ENCODE measurements at regions not wholly inside any gene's neighbourhood (a gene's known extent, or its start where the extent isn't known, plus 50 kb on each side); places are given as distances from the start of the nearest gene placed in this dataset.

- no peak overlapping the region for H4K8ac ChIP-seq (ENCODE audit: low read length)
- H3K23ac ChIP-seq (ENCODE audit: low read length in 2 of 2) = no peak overlapping the region
- no peak overlapping the region for H2BK120ac ChIP-seq (ENCODE audit: low read depth, low read length)
- peak overlapping the region; percentile 20 for H4K91ac ChIP-seq (ENCODE audit: low read length)
- H3K36me3 ChIP-seq (ENCODE audit: control insufficient read depth in 1 of 2, insufficient read depth in 2 of 2, low read depth in 1 of 2, low read length in 2 of 2) = no peaks in the 10 kb centered on the region
- WGBS = 59% methylated on average over 30 of the region's 30 CpGs
- no peak overlapping the region for H3K4me3 ChIP-seq (ENCODE audit: insufficient read depth in 1 of 2, low read depth in 1 of 2, low read length in 2 of 2)
- no peaks in the 10 kb centered on the region for H3K79me1 ChIP-seq (replicated peaks; ENCODE audit: low read length, poor library complexity, severe bottlenecking)
- H2AK5ac ChIP-seq (ENCODE audit: low read length, severe bottlenecking) = no peak overlapping the region
- H3K9me3 ChIP-seq (ENCODE audit: control insufficient read depth, low read length) = no peaks in the 10 kb centered on the region
- no peak overlapping the region for H3K9ac ChIP-seq (ENCODE audit: low read length)
- no peak overlapping the region for H2BK12ac ChIP-seq (ENCODE audit: low read length in 2 of 2)
- no peak overlapping the region for H2BK5ac ChIP-seq (ENCODE audit: low read depth, low read length, poor library complexity, severe bottlenecking)
- no peak overlapping the region for H2AFZ ChIP-seq (ENCODE audit: low read depth, low read length)
- H3K4me1 ChIP-seq (ENCODE audit: control insufficient read depth, insufficient read depth, low read depth, low read length) = peaks cover 2% of the 10 kb centered on the region
- no peak overlapping the region for H3K4me2 ChIP-seq (ENCODE audit: low read length, poor library complexity, severe bottlenecking)
- peak; percentile 18 for DNase-seq
- no peak overlapping the region for H2BK15ac ChIP-seq (ENCODE audit: low read depth, poor library complexity, severe bottlenecking)
- no peak overlapping the region for H3K14ac ChIP-seq (ENCODE audit: low read length in 2 of 2)
- no peak overlapping the region for H3K27ac ChIP-seq (ENCODE audit: low read length, poor library complexity, severe bottlenecking)
- peaks cover 10 to 62% of the 10 kb centered on the region in 2 experiments for H3K27me3 ChIP-seq (ENCODE audit: control insufficient read depth in 1 of 2, insufficient read depth in 1 of 2, low read length in 2 of 2)
- no peak overlapping the region for H3K4ac ChIP-seq (ENCODE audit: low read depth in 1 of 2, low read length in 2 of 2)
- H3K18ac ChIP-seq (ENCODE audit: low read depth in 1 of 2, low read length in 2 of 2) = no peak overlapping the region
These were observed 56.1 kb upstream of the ACSF3 start for GRCh38 chr16:89037261-89038152.

DNA sequence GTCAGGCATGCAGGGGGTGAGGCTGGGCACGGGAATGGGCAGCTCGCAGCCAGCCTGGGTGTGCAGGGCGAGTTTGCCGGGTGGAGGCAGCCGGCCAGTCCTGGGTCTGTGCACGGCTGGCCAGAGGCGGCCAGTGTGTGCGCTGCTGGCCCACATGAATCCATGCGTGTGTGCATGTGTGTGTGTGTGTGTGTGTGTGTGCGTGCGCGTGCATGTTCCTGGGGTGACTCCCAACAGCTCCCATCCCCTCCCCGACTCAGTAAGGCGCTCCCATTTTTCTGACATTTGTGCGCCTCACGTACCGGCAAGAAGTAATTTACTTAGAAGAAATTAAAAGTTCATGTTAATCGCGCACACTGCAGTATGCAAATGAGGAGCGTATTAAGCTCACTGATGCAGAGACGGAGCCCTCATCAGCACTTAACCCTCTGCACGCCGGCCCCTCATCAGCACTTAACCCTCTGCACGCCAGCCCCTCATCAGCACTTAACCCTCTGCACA is 55.4 kb upstream of the ACSF3 start:
- no peak overlapping the region for H3K18ac ChIP-seq (ENCODE audit: low read depth in 1 of 2, low read length in 2 of 2)
- H2BK5ac ChIP-seq (ENCODE audit: low read depth, low read length, poor library complexity, severe bottlenecking) = no peak overlapping the region
- H3K4me1 ChIP-seq (ENCODE audit: control insufficient read depth, insufficient read depth, low read depth, low read length) = peaks cover 2% of the 10 kb centered on the region
- no peak overlapping the region for H2AK5ac ChIP-seq (ENCODE audit: low read length, severe bottlenecking)
- H2BK120ac ChIP-seq (ENCODE audit: low read depth, low read length) = no peak overlapping the region
- H3K14ac ChIP-seq (ENCODE audit: low read length in 2 of 2) = no peak overlapping the region
- no peaks in the 10 kb centered on the region for H3K36me3 ChIP-seq (ENCODE audit: control insufficient read depth in 1 of 2, insufficient read depth in 2 of 2, low read depth in 1 of 2, low read length in 2 of 2)
- no peak overlapping the region for H4K91ac ChIP-seq (ENCODE audit: low read length)
- H2BK12ac ChIP-seq (ENCODE audit: low read length in 2 of 2) = no peak overlapping the region
- DNase-seq = no peak
- H2BK15ac ChIP-seq (ENCODE audit: low read depth, poor library complexity, severe bottlenecking) = no peak overlapping the region
- no peaks in the 10 kb centered on the region for H3K79me1 ChIP-seq (replicated peaks; ENCODE audit: low read length, poor library complexity, severe bottlenecking)
- WGBS = 86% methylated on average over 21 of the region's 24 CpGs
- no peak overlapping the region for H3K9ac ChIP-seq (ENCODE audit: low read length)
- no peaks in the 10 kb centered on the region for H3K9me3 ChIP-seq (ENCODE audit: control insufficient read depth, low read length)
- H3K27ac ChIP-seq (ENCODE audit: low read length, poor library complexity, severe bottlenecking) = no peak overlapping the region
- H3K23ac ChIP-seq (ENCODE audit: low read length in 2 of 2) = no peak overlapping the region
- H2AFZ ChIP-seq (ENCODE audit: low read depth, low read length) = no peak overlapping the region
- H3K4me3 ChIP-seq (ENCODE audit: insufficient read depth in 1 of 2, low read depth in 1 of 2, low read length in 2 of 2) = no peak overlapping the region
- H3K27me3 ChIP-seq (ENCODE audit: control insufficient read depth in 1 of 2, insufficient read depth in 1 of 2, low read length in 2 of 2) = peaks cover 10 to 63% of the 10 kb centered on the region in 2 experiments
- H3K4me2 ChIP-seq (ENCODE audit: low read length, poor library complexity, severe bottlenecking) = no peak overlapping the region
- H3K4ac ChIP-seq (ENCODE audit: low read depth in 1 of 2, low read length in 2 of 2) = no peak overlapping the region
- no peak overlapping the region for H4K8ac ChIP-seq (ENCODE audit: low read length)

GRCh38 chr16:89038811-89039735 is 54.6 kb upstream of the ACSF3 start:
- 85% methylated on average over 29 of the region's 29 CpGs for WGBS
- H3K27ac ChIP-seq (ENCODE audit: low read length, poor library complexity, severe bottlenecking) = no peak overlapping the region
- no peak overlapping the region for H2AFZ ChIP-seq (ENCODE audit: low read depth, low read length)

DNA sequence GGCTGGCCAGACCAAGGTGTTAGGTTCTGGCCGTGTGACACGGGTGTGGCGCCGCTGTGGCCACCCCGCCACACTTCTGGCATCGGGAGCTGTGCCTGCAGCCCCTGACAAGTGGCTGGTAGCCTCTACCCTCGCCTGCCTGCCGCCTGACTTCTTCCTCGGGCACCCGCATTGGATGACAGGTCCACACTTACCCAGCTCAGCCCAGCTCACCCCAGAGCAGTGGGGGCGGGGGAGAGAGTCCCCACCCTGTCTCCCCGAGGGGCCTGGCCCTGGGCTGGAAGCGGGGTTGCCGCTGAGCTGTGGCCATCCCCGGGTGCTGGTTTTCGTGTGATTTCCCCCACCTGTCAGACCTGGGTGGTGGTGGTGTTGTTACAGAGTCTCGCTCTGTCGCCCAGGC is 53.9 kb upstream of the ACSF3 start:
- Histone ChIP-seq H2AK5ac (ENCODE audit: low read length, severe bottlenecking) (no peak overlapping the region), H2BK12ac (ENCODE audit: low read length in 2 of 2) (no peak overlapping the region), H3K79me1 (replicated peaks; ENCODE audit: low read length, poor library complexity, severe bottlenecking) (no peaks in the 10 kb centered on the region), H3K4me3 (ENCODE audit: insufficient read depth in 1 of 2, low read depth in 1 of 2, low read length in 2 of 2) (no peak overlapping the region), H2BK120ac (ENCODE audit: low read depth, low read length) (no peak overlapping the region), H2BK5ac (ENCODE audit: low read depth, low read length, poor library complexity, severe bottlenecking) (no peak overlapping the region), H2BK15ac (ENCODE audit: low read depth, poor library complexity, severe bottlenecking) (no peak overlapping the region), H3K23ac (ENCODE audit: low read length in 2 of 2) (no peak overlapping the region), H3K4ac (ENCODE audit: low read depth in 1 of 2, low read length in 2 of 2) (no peak overlapping the region), H4K8ac (ENCODE audit: low read length) (no peak overlapping the region), H3K4me1 (ENCODE audit: control insufficient read depth, insufficient read depth, low read depth, low read length) (peaks cover 2% of the 10 kb centered on the region), H4K91ac (ENCODE audit: low read length) (no peak overlapping the region), H3K27ac (ENCODE audit: low read length, poor library complexity, severe bottlenecking) (no peak overlapping the region), H3K9ac (ENCODE audit: low read length) (no peak overlapping the region), H3K4me2 (ENCODE audit: low read length, poor library complexity, severe bottlenecking) (no peak overlapping the region), H3K14ac (ENCODE audit: low read length in 2 of 2) (no peak overlapping the region), H3K36me3 (ENCODE audit: control insufficient read depth in 1 of 2, insufficient read depth in 2 of 2, low read depth in 1 of 2, low read length in 2 of 2) (no peaks in the 10 kb centered on the region), H3K27me3 (ENCODE audit: control insufficient read depth in 1 of 2, insufficient read depth in 1 of 2, low read length in 2 of 2) (peaks cover 10 to 66% of the 10 kb centered on the region in 2 experiments), H3K9me3 (ENCODE audit: control insufficient read depth, low read length) (no peaks in the 10 kb centered on the region), H2AFZ (ENCODE audit: low read depth, low read length) (no peak overlapping the region), H3K18ac (ENCODE audit: low read depth in 1 of 2, low read length in 2 of 2) (no peak overlapping the region)
- DNase-seq = no peak
- 91% methylated on average over 18 of the region's 18 CpGs for WGBS

More at GRCh38 chr16:89038811-89039735, 54.6 kb upstream of the ACSF3 start:
- H3K18ac ChIP-seq (ENCODE audit: low read depth in 1 of 2, low read length in 2 of 2) = no peak overlapping the region
- H3K4me1 ChIP-seq (ENCODE audit: control insufficient read depth, insufficient read depth, low read depth, low read length) = peaks cover 2% of the 10 kb centered on the region
- H3K14ac ChIP-seq (ENCODE audit: low read length in 2 of 2) = no peak overlapping the region
- H2BK120ac ChIP-seq (ENCODE audit: low read depth, low read length) = no peak overlapping the region
- no peak overlapping the region for H3K4me3 ChIP-seq (ENCODE audit: insufficient read depth in 1 of 2, low read depth in 1 of 2, low read length in 2 of 2)
- H3K9ac ChIP-seq (ENCODE audit: low read length) = no peak overlapping the region
- H2BK15ac ChIP-seq (ENCODE audit: low read depth, poor library complexity, severe bottlenecking) = no peak overlapping the region
- H3K79me1 ChIP-seq (replicated peaks; ENCODE audit: low read length, poor library complexity, severe bottlenecking) = no peaks in the 10 kb centered on the region
- H2BK5ac ChIP-seq (ENCODE audit: low read depth, low read length, poor library complexity, severe bottlenecking) = no peak overlapping the region
- H3K9me3 ChIP-seq (ENCODE audit: control insufficient read depth, low read length) = no peaks in the 10 kb centered on the region
- H2BK12ac ChIP-seq (ENCODE audit: low read length in 2 of 2) = no peak overlapping the region
- H3K36me3 ChIP-seq (ENCODE audit: control insufficient read depth in 1 of 2, insufficient read depth in 2 of 2, low read depth in 1 of 2, low read length in 2 of 2) = no peaks in the 10 kb centered on the region
- H3K27me3 ChIP-seq (ENCODE audit: control insufficient read depth in 1 of 2, insufficient read depth in 1 of 2, low read length in 2 of 2) = peaks cover 10 to 65% of the 10 kb centered on the region in 2 experiments
- no peak overlapping the region for H3K23ac ChIP-seq (ENCODE audit: low read length in 2 of 2)
- H4K91ac ChIP-seq (ENCODE audit: low read length) = no peak overlapping the region
- no peak overlapping the region for H3K4ac ChIP-seq (ENCODE audit: low read depth in 1 of 2, low read length in 2 of 2)
- H2AK5ac ChIP-seq (ENCODE audit: low read length, severe bottlenecking) = no peak overlapping the region
- H3K4me2 ChIP-seq (ENCODE audit: low read length, poor library complexity, severe bottlenecking) = no peak overlapping the region
- no peak for DNase-seq
- H4K8ac ChIP-seq (ENCODE audit: low read length) = no peak overlapping the region
